CD14-positive monocyte (primary cell): ENCODE measurements at regions not wholly inside any gene's neighbourhood (a gene's known extent, or its start where the extent isn't known, plus 50 kb on each side); places are given as distances from the start of the nearest gene placed in this dataset.

Source experiments
- DNase-seq, 3 donors: peaks; one replicate each; pipeline ENCODE4 v3.0.0-alpha.2; 2011 to 2022
- H2AFZ ChIP-seq: 2 replicates; pipeline ENCODE4 v1.6.0; 2012; ENCODE audit warnings: mild to moderate bottlenecking, low read depth, low read length, inconsistent platforms; ENCODE audit not compliant: insufficient read depth, poor library complexity, severe bottlenecking
- H3K27ac ChIP-seq, 2 donors: 1 replicate in 1 of 2; 2 replicates in 1 of 2; pipeline ENCODE4 v1.5.1; 2012 to 2013; ENCODE audit warnings: low read length in 2 of 2, control low read depth in 1 of 2, inconsistent platforms in 1 of 2, low read depth in 1 of 2, mild to moderate bottlenecking in 1 of 2
- H3K27me3 ChIP-seq, 2 donors: one replicate each; pipeline versions ENCODE4 v1.6.0 to v1.6.1; 2011 to 2013; ENCODE audit warnings: low read length in 2 of 2; ENCODE audit not compliant: control insufficient read depth in 2 of 2, insufficient read depth in 2 of 2
- H3K36me3 ChIP-seq, 2 donors: replicated peaks in 1 of 2; 1 replicate in 1 of 2; 2 replicates in 1 of 2; pipeline versions ENCODE4 v1.5.1 to v1.6.1; 2012 to 2013; ENCODE audit warnings: low read length in 2 of 2, control low read depth in 1 of 2, inconsistent platforms in 1 of 2, mild to moderate bottlenecking in 1 of 2; ENCODE audit not compliant: insufficient read depth in 2 of 2, control insufficient read depth in 1 of 2
- H3K4me1 ChIP-seq, 2 donors: 1 replicate in 1 of 2; 2 replicates in 1 of 2; pipeline versions ENCODE4 v1.5.1 to v1.6.1; 2012 to 2013; ENCODE audit warnings: low read length in 2 of 2, control low read depth in 1 of 2, inconsistent platforms in 1 of 2, mild to moderate bottlenecking in 1 of 2, moderate library complexity in 1 of 2; ENCODE audit not compliant: insufficient read depth in 2 of 2, control insufficient read depth in 1 of 2
- H3K4me2 ChIP-seq: replicated peaks from 2 replicates; pipeline ENCODE3; 2012; ENCODE audit warnings: low read length, moderate library complexity, mild to moderate bottlenecking; ENCODE audit not compliant: poor library complexity, severe bottlenecking; ENCODE audit errors: extremely low read depth
- H3K4me3 ChIP-seq, 3 experiments: fragments of 200-600 bp in 1 of 3; sonication (generic) in 1 of 3; replicated peaks in 1 of 3; 1 replicate in 2 of 3; 2 replicates in 1 of 3; pipeline ENCODE4 v1.5.1; 2011 to 2013; ENCODE audit warnings: low read length in 3 of 3, mild to moderate bottlenecking in 3 of 3, control low read depth in 2 of 3, low read depth in 2 of 3, inconsistent platforms in 1 of 3, moderate library complexity in 1 of 3
- H3K79me2 ChIP-seq: 2 replicates; pipeline ENCODE4 v1.6.0; 2012; ENCODE audit warnings: mild to moderate bottlenecking, control low read depth, inconsistent platforms, low read length, moderate library complexity; ENCODE audit not compliant: insufficient read depth
- H3K9ac ChIP-seq: 2 replicates; pipeline ENCODE4 v1.6.0; 2017; ENCODE audit warnings: low read length, mild to moderate bottlenecking; ENCODE audit not compliant: insufficient read depth, poor library complexity, severe bottlenecking
- H3K9me3 ChIP-seq, 2 donors: replicated peaks in 1 of 2; 1 replicate in 1 of 2; 2 replicates in 1 of 2; pipeline versions ENCODE4 v1.5.1 to v1.6.1; 2012 to 2013; ENCODE audit warnings: low read length in 2 of 2, control low read depth in 1 of 2; ENCODE audit not compliant: control insufficient read depth in 1 of 2, insufficient read depth in 1 of 2
- H4K20me1 ChIP-seq: 2 replicates; pipeline ENCODE4 v1.6.0; 2012; ENCODE audit warnings: mild to moderate bottlenecking, low read length, control low read depth, moderate library complexity; ENCODE audit not compliant: insufficient read depth
- H3K27ac Mint-ChIP-seq, 7 donors: one replicate each; pipeline ENCODE4 v1.8.0; 2020; ENCODE audit warnings: mild to moderate bottlenecking in 7 of 7, mixed read lengths in 7 of 7, moderate library complexity in 6 of 7, inconsistent platforms in 2 of 7
- H3K27me3 Mint-ChIP-seq, 3 donors: one replicate each; pipeline ENCODE4 v1.8.0; 2021 to 2022; ENCODE audit warnings: low read depth in 3 of 3, mild to moderate bottlenecking in 3 of 3, mixed read lengths in 3 of 3, moderate library complexity in 3 of 3, inconsistent platforms in 1 of 3
- H3K36me3 Mint-ChIP-seq, 2 donors: one replicate each; pipeline ENCODE4 v1.8.0; 2020; ENCODE audit warnings: mixed read lengths in 2 of 2, inconsistent platforms in 1 of 2, mild to moderate bottlenecking in 1 of 2
- H3K4me1 Mint-ChIP-seq: one replicate; pipeline ENCODE4 v1.8.0; 2020; ENCODE audit warnings: mild to moderate bottlenecking, mixed read lengths
- H3K4me3 Mint-ChIP-seq, 2 donors: one replicate each; pipeline ENCODE4 v1.8.0; 2020; ENCODE audit warnings: mild to moderate bottlenecking in 2 of 2, mixed read lengths in 2 of 2, moderate library complexity in 1 of 2
- H3K9me3 Mint-ChIP-seq, 7 donors: one replicate each; pipeline ENCODE4 v1.8.0; 2020 to 2022; ENCODE audit warnings: mixed read lengths in 7 of 7, mild to moderate bottlenecking in 6 of 7, moderate library complexity in 6 of 7, inconsistent platforms in 2 of 7
- WGBS: methylation state at CpG from one replicate; pipeline ENCODE4 v1.1.5; 2013; ENCODE audit warnings: missing lambda C conversion rate; ENCODE audit not compliant: insufficient coverage; 5-methylcytosine and 5-hydroxymethylcytosine counted together
- intact Hi-C, 2 donors: fragments of 100-400 bp; cut with micrococcal nuclease; formaldehyde crosslinking; loops; one replicate each; pipeline versions ENCODE4 v1.15.0 to v1.15.1; 2023
- TF ChIP-seq, protein P1 (sequence below): fragments of 200-600 bp; IDR thresholded peaks from one replicate; pipeline ENCODE4 v1.8.0; 2022; ENCODE audit warnings: antibody characterized with exemption, mild to moderate bottlenecking

DNA sequence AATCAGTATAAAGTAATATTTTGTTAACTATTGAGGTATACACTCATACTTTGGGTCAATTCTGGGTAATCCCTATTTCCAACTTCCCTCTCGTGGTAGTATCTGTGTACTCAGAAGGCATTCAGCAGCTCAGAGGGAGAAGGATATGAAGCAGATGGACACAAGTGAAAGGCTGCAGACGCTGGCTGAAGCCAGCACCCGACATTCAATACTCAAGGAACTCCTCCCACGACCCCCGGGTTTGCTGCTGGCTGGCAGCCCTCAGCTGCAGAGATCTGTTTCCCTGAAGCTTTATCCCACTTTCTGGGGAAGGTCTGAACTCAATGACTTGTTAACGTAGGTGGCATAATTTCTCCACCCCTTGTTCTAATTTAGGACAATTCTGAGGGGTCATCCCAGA is 847.3 kb upstream of the SOX11 start:
- Histone ChIP-seq H3K4me3 (no peak overlapping the region), H3K4me1 (no peaks in the 10 kb centered on the region), H3K9ac (no peak overlapping the region), H3K36me3 (no peaks in the 10 kb centered on the region), H3K27ac (no peak overlapping the region), H3K27me3 (no peaks in the 10 kb centered on the region), H4K20me1 (no peaks in the 10 kb centered on the region), H3K4me2 (no peak overlapping the region), H3K9me3 (peaks cover 20% of the 10 kb centered on the region in 2 donors), H2AFZ (no peak overlapping the region), H3K79me2 (no peaks in the 10 kb centered on the region)
- H3K27me3 Mint-ChIP-seq: peaks cover 0 to 5% (median 0%) of the 10 kb centered on the region in 3 donors
- H3K27ac Mint-ChIP-seq: no peak overlapping the region
- H3K9me3 Mint-ChIP-seq: peaks cover 9 to 20% (median 12%) of the 10 kb centered on the region in 7 donors
- WGBS: 57% methylated on average over 2 of the region's 6 CpGs
- no peak for DNase-seq
- H3K4me1 Mint-ChIP-seq: no peaks in the 10 kb centered on the region
- H3K36me3 Mint-ChIP-seq: no peaks in the 10 kb centered on the region
- H3K4me3 Mint-ChIP-seq: no peak overlapping the region
- TF ChIP-seq, protein P1, sequence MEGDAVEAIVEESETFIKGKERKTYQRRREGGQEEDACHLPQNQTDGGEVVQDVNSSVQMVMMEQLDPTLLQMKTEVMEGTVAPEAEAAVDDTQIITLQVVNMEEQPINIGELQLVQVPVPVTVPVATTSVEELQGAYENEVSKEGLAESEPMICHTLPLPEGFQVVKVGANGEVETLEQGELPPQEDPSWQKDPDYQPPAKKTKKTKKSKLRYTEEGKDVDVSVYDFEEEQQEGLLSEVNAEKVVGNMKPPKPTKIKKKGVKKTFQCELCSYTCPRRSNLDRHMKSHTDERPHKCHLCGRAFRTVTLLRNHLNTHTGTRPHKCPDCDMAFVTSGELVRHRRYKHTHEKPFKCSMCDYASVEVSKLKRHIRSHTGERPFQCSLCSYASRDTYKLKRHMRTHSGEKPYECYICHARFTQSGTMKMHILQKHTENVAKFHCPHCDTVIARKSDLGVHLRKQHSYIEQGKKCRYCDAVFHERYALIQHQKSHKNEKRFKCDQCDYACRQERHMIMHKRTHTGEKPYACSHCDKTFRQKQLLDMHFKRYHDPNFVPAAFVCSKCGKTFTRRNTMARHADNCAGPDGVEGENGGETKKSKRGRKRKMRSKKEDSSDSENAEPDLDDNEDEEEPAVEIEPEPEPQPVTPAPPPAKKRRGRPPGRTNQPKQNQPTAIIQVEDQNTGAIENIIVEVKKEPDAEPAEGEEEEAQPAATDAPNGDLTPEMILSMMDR: no peak
- intact Hi-C loops: no loop called here

DNA sequence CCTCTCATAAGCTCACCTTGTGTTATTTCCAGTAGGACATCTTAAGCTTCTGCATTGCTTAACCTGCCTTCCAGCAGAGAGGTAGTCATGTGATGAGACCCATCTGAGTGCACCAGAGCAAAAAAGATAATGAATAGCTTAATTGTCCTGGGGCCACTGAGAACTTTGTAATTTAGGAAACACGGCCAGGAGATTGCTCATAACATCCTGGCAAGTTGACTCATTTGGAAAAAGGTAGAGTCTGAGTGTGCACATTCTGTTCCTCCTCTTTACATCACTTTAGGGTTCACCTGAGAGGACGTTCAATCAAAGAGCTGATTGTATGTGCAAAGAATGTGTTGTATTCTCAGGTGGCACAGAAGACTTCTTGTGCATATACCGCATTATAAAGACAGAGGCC is 830.2 kb upstream of the SOX11 start:
- intact Hi-C loops: no loop called here
- no peak for DNase-seq
- Mint-ChIP-seq H3K36me3 (no peaks in the 10 kb centered on the region), H3K4me3 (no peak overlapping the region), H3K9me3 (peaks cover 0 to 9% (median 3%) of the 10 kb centered on the region in 7 donors), H3K4me1 (no peaks in the 10 kb centered on the region), H3K27ac (no peak overlapping the region), H3K27me3 (peaks cover 0 to 2% (median 0%) of the 10 kb centered on the region in 3 donors)
- H3K9me3 ChIP-seq: peaks cover 0 to 2% of the 10 kb centered on the region in 2 donors
- no peak overlapping the region for H3K27ac ChIP-seq
- H3K9ac ChIP-seq: no peak overlapping the region
- 100% methylated on average over 1 of the region's 3 CpGs for WGBS
- H3K4me1 ChIP-seq: no peaks in the 10 kb centered on the region
- H3K4me3 ChIP-seq: no peak overlapping the region
- TF ChIP-seq, protein P1: no peak
- H3K79me2 ChIP-seq: no peaks in the 10 kb centered on the region
- H3K27me3 ChIP-seq: no peaks in the 10 kb centered on the region
- H4K20me1 ChIP-seq: no peaks in the 10 kb centered on the region
- H2AFZ ChIP-seq: no peak overlapping the region
- no peaks in the 10 kb centered on the region for H3K36me3 ChIP-seq
- no peak overlapping the region for H3K4me2 ChIP-seq
